ENCODE measurements at regions not wholly inside any gene's neighbourhood (a gene's known extent, or its start where the extent isn't known, plus 50 kb on each side); places are given as distances from the start of the nearest gene placed in this dataset.

DNA sequence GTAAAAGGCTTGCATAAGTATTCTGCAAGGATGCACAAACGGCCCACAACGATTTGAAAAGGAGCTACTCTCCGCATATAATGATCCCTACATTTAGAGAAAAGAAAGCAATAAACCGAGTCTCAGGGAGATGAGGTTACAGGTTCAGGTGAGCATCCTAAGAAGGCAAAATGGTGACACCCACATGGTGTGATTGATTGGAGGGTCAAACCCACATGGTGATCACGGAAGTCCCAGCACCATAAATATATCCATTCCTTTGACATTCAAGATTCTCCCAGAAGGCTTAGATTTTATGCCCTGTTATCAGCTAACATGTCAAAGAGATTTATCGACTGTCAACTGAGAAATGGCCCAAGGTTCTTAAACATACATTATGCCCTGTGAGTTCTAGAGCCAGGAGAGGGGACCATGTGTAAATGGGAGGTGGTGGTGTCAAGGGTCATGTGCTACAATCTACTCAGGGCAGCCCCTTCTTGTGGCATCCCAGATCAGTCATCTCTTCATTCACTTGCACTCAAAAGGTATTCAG, 282.2 kb downstream of the EMP1 start:
- Histone ChIP-seq H3K9me3 (ENCODE audit: control insufficient read depth, low read depth, low read length) (no peaks in the 10 kb centered on the region), H3K27me3 (ENCODE audit: control insufficient read depth, insufficient read depth, low read length) (no peaks in the 10 kb centered on the region), H3K4me3 (ENCODE audit: low read length) (no peak overlapping the region), H3K27ac (ENCODE audit: low read length) (no peak overlapping the region), H3K36me3 (ENCODE audit: control insufficient read depth, insufficient read depth, low read length) (no peaks in the 10 kb centered on the region), H3K4me1 (ENCODE audit: control insufficient read depth, insufficient read depth, low read length) (no peaks in the 10 kb centered on the region)
- DNase-seq = no peak
- 100% methylated on average over 2 of the region's 6 CpGs for WGBS (ENCODE audit: insufficient coverage, low lambda C conversion rate)

DNA sequence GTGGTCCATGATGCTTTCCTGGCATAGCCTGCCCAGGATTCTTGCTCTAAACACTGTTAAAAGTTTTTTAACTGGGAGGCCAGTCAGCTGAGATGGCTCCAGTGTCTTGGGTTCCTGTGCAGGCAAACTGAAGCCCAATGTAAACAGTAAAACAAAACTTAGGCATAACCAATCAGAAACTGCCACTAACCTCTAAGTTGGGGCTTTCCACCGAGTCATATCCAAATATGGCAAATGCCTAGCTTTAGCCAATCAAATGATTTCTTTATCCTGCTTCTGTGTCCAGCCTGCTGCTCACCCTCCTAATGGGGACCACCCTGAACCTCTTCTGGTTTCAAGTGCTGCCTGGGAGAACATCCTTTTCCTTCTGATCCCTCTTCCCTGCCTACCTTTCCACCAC, 277.9 kb downstream of the EMP1 start:
- no peaks in the 10 kb centered on the region for H3K9me3 ChIP-seq (ENCODE audit: control insufficient read depth, low read depth, low read length)
- H3K27me3 ChIP-seq (ENCODE audit: control insufficient read depth, insufficient read depth, low read length) = peaks cover 6% of the 10 kb centered on the region
- no peak overlapping the region for H3K4me3 ChIP-seq (ENCODE audit: low read length)
- WGBS (ENCODE audit: insufficient coverage, low lambda C conversion rate) = no CpG with 5 or more reads among the region's 1 CpG
- H3K4me1 ChIP-seq (ENCODE audit: control insufficient read depth, insufficient read depth, low read length) = no peaks in the 10 kb centered on the region
- DNase-seq = no peak
- H3K27ac ChIP-seq (ENCODE audit: low read length) = no peak overlapping the region
- H3K36me3 ChIP-seq (ENCODE audit: control insufficient read depth, insufficient read depth, low read length) = no peaks in the 10 kb centered on the region

DNA sequence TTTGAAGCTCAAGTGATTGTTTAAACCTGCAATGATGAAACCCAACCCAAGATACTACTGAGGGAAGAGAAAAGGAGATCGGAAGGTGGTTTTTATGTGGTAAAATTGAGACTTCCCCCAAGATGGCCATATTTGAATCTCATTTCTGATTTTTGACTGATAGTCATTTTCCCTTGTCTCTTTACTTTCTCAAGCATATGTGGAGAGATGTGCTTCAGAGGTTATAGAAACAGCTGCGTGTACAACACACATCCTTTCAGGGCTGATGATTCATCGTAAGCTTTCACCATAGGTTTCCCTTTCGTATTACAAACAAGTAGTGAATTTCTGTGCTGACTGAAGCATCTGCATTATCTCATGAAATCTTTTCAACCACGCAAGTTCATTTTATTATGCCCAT, 276.2 kb downstream of the EMP1 start:
- DNase-seq = no peak
- 100% methylated on average over 1 of the region's 5 CpGs for WGBS (ENCODE audit: insufficient coverage, low lambda C conversion rate)
- Histone ChIP-seq H3K4me3 (ENCODE audit: low read length) (no peak overlapping the region), H3K27me3 (ENCODE audit: control insufficient read depth, insufficient read depth, low read length) (peaks cover 9% of the 10 kb centered on the region), H3K9me3 (ENCODE audit: control insufficient read depth, low read depth, low read length) (no peaks in the 10 kb centered on the region), H3K4me1 (ENCODE audit: control insufficient read depth, insufficient read depth, low read length) (no peaks in the 10 kb centered on the region), H3K36me3 (ENCODE audit: control insufficient read depth, insufficient read depth, low read length) (no peaks in the 10 kb centered on the region), H3K27ac (ENCODE audit: low read length) (no peak overlapping the region)

DNA sequence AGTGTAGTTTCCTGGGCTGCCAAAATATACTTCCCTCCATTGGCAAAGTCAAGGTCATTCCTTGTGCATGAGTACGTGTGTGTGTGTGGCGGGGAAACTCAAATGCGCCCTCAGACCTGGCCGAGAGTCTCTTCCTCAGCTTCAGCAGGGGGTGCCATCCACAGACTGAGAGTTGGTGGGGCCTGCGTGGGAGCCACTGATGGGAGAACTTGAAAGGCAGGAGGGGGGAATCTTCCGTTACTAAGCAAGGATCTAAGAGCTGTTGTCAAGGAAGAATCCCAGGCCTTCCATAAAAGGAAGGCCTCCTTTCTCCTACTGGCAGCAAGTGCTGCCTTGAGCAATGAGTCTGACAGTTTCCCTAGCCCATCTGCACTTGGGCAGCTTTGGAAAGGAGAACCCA, 274.9 kb downstream of the EMP1 start:
- WGBS (ENCODE audit: insufficient coverage, low lambda C conversion rate) = no CpG with 5 or more reads among the region's 6 CpGs
- H3K4me3 ChIP-seq (ENCODE audit: low read length) = no peak overlapping the region
- DNase-seq = no peak
- H3K9me3 ChIP-seq (ENCODE audit: control insufficient read depth, low read depth, low read length) = no peaks in the 10 kb centered on the region
- peaks cover 9% of the 10 kb centered on the region for H3K27me3 ChIP-seq (ENCODE audit: control insufficient read depth, insufficient read depth, low read length)
- no peaks in the 10 kb centered on the region for H3K4me1 ChIP-seq (ENCODE audit: control insufficient read depth, insufficient read depth, low read length)
- no peaks in the 10 kb centered on the region for H3K36me3 ChIP-seq (ENCODE audit: control insufficient read depth, insufficient read depth, low read length)
- no peak overlapping the region for H3K27ac ChIP-seq (ENCODE audit: low read length)

DNA sequence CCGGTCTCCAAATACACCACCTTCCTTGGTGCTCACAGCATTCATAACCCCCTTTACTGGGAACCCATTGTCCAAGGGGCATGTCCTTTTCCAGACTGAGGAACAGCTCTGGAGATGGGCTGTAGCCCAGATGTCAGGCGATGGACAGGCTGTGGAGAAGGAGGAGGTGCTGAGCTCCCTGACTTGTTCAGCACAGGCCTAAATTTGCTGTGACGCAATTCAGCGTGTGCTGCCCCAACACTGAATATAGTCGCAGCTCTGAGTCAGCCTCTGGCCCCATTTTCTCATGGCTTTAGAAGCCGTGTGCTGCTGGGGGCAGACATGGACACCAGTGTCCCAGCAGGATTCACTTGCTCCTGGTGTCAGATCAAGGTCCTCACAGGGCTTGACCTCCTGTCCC, 269.1 kb downstream of the EMP1 start:
- H3K27me3 ChIP-seq (ENCODE audit: control insufficient read depth, insufficient read depth, low read length) = peaks cover 3% of the 10 kb centered on the region
- H3K27ac ChIP-seq (ENCODE audit: low read length) = no peak overlapping the region
- no peak for DNase-seq
- H3K4me3 ChIP-seq (ENCODE audit: low read length) = no peak overlapping the region
- no peaks in the 10 kb centered on the region for H3K36me3 ChIP-seq (ENCODE audit: control insufficient read depth, insufficient read depth, low read length)
- H3K4me1 ChIP-seq (ENCODE audit: control insufficient read depth, insufficient read depth, low read length) = no peaks in the 10 kb centered on the region
- no CpG with 5 or more reads among the region's 6 CpGs for WGBS (ENCODE audit: insufficient coverage, low lambda C conversion rate)
- no peaks in the 10 kb centered on the region for H3K9me3 ChIP-seq (ENCODE audit: control insufficient read depth, low read depth, low read length)

DNA sequence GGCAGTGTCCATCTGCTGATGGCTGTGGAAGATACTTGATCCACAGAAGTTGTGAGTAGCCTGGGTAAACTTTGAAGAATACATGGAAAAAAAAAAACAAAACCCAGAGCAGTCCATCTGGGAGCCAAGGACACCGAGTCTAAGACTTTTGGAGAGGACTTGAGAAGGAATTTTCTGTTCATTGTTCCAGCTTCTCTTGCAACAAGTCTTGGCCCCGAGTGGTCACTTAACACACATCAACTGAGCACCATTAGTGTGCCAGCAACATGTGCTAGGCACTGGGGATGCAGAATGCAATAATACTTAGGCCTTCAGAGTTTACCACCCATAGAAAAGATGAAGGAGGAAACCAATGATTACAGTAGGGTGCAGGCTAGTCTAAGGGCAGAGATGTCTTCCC, 266.7 kb downstream of the EMP1 start:
- no peak overlapping the region for H3K4me3 ChIP-seq (ENCODE audit: low read length)
- no peaks in the 10 kb centered on the region for H3K9me3 ChIP-seq (ENCODE audit: control insufficient read depth, low read depth, low read length)
- no peaks in the 10 kb centered on the region for H3K36me3 ChIP-seq (ENCODE audit: control insufficient read depth, insufficient read depth, low read length)
- peaks cover 6% of the 10 kb centered on the region for H3K27me3 ChIP-seq (ENCODE audit: control insufficient read depth, insufficient read depth, low read length)
- no peaks in the 10 kb centered on the region for H3K4me1 ChIP-seq (ENCODE audit: control insufficient read depth, insufficient read depth, low read length)
- DNase-seq = no peak
- H3K27ac ChIP-seq (ENCODE audit: low read length) = no peak overlapping the region
- no CpG with 5 or more reads among the region's 2 CpGs for WGBS (ENCODE audit: insufficient coverage, low lambda C conversion rate)

DNA sequence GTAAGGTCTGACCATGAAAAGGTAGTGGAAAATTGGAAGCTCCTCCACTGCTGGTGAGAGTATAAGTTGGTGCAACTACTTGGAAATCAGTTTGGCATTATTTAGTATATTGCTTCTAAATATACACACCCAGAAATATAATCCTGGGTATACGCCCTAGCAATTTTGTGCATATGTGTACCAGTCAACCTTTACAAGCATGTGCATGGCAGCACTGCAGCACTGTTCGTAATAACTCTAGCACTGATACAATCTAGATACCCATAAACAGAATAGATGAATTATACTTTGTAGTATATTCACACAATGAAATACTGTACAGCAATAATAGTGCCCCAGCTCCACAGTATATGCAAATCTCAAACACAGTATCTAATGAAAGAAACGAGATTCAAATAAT, 265.9 kb downstream of the EMP1 start:
- H3K4me1 ChIP-seq (ENCODE audit: control insufficient read depth, insufficient read depth, low read length) = no peaks in the 10 kb centered on the region
- no peak overlapping the region for H3K4me3 ChIP-seq (ENCODE audit: low read length)
- no peak overlapping the region for H3K27ac ChIP-seq (ENCODE audit: low read length)
- no peaks in the 10 kb centered on the region for H3K36me3 ChIP-seq (ENCODE audit: control insufficient read depth, insufficient read depth, low read length)
- no CpG with 5 or more reads among the region's 3 CpGs for WGBS (ENCODE audit: insufficient coverage, low lambda C conversion rate)
- no peaks in the 10 kb centered on the region for H3K9me3 ChIP-seq (ENCODE audit: control insufficient read depth, low read depth, low read length)
- no peak for DNase-seq
- H3K27me3 ChIP-seq (ENCODE audit: control insufficient read depth, insufficient read depth, low read length) = peaks cover 5% of the 10 kb centered on the region

DNA sequence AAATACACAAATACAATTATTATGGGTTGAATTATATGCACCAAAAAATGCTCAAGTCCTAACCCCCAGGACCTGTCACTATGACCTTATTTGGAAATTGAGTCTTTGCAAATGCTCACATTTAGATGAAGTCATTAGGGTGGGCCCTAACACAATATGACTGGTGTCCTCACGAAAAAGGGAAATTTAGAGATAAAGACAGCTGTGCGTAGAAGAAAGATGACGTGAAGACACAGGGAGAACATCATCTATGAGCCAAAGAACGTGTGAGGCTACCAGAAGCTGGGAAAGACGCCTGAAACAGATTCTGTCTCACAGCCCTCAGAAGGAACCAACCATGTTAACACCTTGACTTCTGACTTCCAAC, 259.2 kb downstream of the EMP1 start:
- Histone ChIP-seq H3K27me3 (ENCODE audit: control insufficient read depth, insufficient read depth, low read length) (peaks cover 5% of the 10 kb centered on the region), H3K9me3 (ENCODE audit: control insufficient read depth, low read depth, low read length) (no peaks in the 10 kb centered on the region), H3K36me3 (ENCODE audit: control insufficient read depth, insufficient read depth, low read length) (no peaks in the 10 kb centered on the region), H3K27ac (ENCODE audit: low read length) (no peak overlapping the region), H3K4me3 (ENCODE audit: low read length) (no peak overlapping the region), H3K4me1 (ENCODE audit: control insufficient read depth, insufficient read depth, low read length) (no peaks in the 10 kb centered on the region)
- no peak for DNase-seq
- WGBS (ENCODE audit: insufficient coverage, low lambda C conversion rate) = 100% methylated on average over 2 of the region's 5 CpGs

DNA sequence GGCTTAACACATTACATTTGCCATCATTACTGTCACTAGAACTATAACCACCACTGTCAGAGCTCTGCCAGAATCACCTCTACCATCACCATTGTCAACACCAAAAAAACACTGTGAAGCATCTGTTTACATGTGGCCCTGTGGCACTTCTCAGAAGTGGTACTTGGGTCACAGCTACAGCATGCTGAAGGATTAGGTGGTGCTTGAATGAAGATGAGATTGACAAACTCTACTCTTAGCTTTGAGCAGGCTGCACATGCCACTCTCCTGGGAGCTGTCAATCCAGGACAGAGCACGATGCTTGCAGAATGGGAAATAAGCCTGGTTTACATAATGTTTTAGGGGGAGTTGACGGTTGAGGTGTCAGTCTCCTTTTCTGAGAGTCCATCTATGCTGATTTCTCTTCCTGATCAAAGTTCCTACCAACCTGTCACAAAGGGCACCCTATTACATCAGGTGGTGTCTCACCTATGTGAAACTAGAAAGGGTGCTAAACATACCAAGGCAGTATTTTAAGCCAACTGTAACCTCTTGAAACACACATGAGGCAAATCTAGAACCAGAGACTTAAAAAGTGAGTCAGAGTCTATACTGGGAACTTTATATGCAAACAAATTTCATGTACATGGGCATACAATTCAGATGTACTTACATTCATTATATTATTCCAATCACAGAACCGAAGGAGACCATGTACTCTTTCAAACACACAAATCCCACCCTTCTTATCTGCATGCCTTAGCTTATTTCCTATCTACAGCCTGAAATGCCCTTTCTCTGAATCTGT, 258.7 kb downstream of the EMP1 start:
- no CpG with 5 or more reads among the region's 3 CpGs for WGBS (ENCODE audit: insufficient coverage, low lambda C conversion rate)
- no peaks in the 10 kb centered on the region for H3K36me3 ChIP-seq (ENCODE audit: control insufficient read depth, insufficient read depth, low read length)
- H3K4me3 ChIP-seq (ENCODE audit: low read length) = no peak overlapping the region
- H3K27ac ChIP-seq (ENCODE audit: low read length) = no peak overlapping the region
- DNase-seq = no peak
- H3K27me3 ChIP-seq (ENCODE audit: control insufficient read depth, insufficient read depth, low read length) = peaks cover 5% of the 10 kb centered on the region
- H3K9me3 ChIP-seq (ENCODE audit: control insufficient read depth, low read depth, low read length) = no peaks in the 10 kb centered on the region
- H3K4me1 ChIP-seq (ENCODE audit: control insufficient read depth, insufficient read depth, low read length) = no peaks in the 10 kb centered on the region

DNA sequence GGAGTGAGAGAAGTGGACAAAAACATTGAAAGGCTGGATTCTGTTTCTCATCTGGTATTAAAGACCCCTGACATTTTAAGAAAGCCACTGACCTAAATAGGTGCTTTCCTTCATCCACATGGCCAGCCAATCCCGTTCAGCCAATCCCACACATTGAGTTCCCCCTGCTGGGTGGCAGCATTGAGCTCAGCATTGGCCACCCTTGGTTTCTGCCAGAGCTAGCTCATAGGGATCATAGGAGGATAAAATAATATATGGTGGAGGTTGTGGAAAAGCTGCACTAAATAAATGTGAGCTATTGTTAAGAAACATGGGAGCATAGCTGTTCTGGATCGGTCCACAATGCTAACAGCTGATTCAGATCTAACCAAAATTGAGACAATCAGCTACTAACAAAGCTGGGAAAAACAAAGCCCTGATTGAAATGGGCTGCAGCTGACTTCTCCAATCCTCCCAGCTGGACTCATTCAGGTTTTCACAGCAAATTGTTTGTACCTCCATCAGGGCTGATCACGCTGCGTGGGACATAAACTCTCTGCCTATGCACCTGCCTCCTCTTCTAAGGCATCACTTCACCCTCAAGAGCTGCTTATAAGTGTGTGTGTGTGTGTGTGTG, 256.5 kb downstream of the EMP1 start:
- Histone ChIP-seq H3K9me3 (ENCODE audit: control insufficient read depth, low read depth, low read length) (no peaks in the 10 kb centered on the region), H3K36me3 (ENCODE audit: control insufficient read depth, insufficient read depth, low read length) (no peaks in the 10 kb centered on the region), H3K4me1 (ENCODE audit: control insufficient read depth, insufficient read depth, low read length) (no peaks in the 10 kb centered on the region), H3K4me3 (ENCODE audit: low read length) (no peak overlapping the region), H3K27ac (ENCODE audit: low read length) (no peak overlapping the region), H3K27me3 (ENCODE audit: control insufficient read depth, insufficient read depth, low read length) (peaks cover 2% of the 10 kb centered on the region)
- no peak for DNase-seq
- WGBS (ENCODE audit: insufficient coverage, low lambda C conversion rate) = no CpG with 5 or more reads among the region's 4 CpGs

DNA sequence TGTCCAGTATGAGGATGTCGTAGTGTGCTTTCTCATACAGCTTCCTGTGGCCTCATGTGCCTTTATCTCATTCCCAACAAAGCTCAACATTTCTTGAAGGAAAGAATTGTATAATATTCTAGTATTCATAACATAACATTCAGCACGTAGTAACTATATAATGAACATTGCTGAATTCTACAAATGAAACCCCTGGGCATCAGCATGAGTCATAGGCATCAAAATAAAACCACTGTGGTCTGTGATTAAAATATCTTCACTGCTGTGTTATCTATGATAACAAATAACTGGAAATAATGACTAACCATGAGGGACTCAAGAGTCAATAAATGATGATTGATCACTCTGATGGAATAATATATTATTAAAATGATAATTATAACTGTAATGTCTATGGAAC, 255.2 kb downstream of the EMP1 start:
- Histone ChIP-seq H3K4me3 (ENCODE audit: low read length) (no peak overlapping the region), H3K27ac (ENCODE audit: low read length) (no peak overlapping the region), H3K27me3 (ENCODE audit: control insufficient read depth, insufficient read depth, low read length) (peaks cover 2% of the 10 kb centered on the region), H3K36me3 (ENCODE audit: control insufficient read depth, insufficient read depth, low read length) (no peaks in the 10 kb centered on the region), H3K4me1 (ENCODE audit: control insufficient read depth, insufficient read depth, low read length) (no peaks in the 10 kb centered on the region), H3K9me3 (ENCODE audit: control insufficient read depth, low read depth, low read length) (no peaks in the 10 kb centered on the region)
- WGBS (ENCODE audit: insufficient coverage, low lambda C conversion rate) = 100% methylated on average over 2 of the region's 2 CpGs
- DNase-seq = no peak

Measured in large intestine (tissue), 3 donors.